Astrocyte (in vitro differentiated cells and primary cell): ENCODE measurements at regions not wholly inside any gene's neighbourhood (a gene's known extent, or its start where the extent isn't known, plus 50 kb on each side); places are given as distances from the start of the nearest gene placed in this dataset.

ENCODE experiments used
- DNase-seq: peaks from one replicate; pipeline ENCODE4 v3.0.0-alpha.2; 2010; ENCODE audit warnings: low read depth
- FAIRE-seq: peaks from 2 replicates; lab custom pipeline; 2011; peaks lifted over from hg19 to GRCh38; lab: Jason Lieb, UNC
- H2AFZ ChIP-seq: 2 replicates; pipeline ENCODE4 v1.6.0; 2012; ENCODE audit warnings: low read depth, low read length, inconsistent platforms
- H3K27ac ChIP-seq: 2 replicates; pipeline ENCODE4 v1.5.1; 2011; ENCODE audit warnings: low read depth, low read length, inconsistent platforms
- H3K27me3 ChIP-seq: 2 replicates; pipeline ENCODE4 v1.6.0; 2011; ENCODE audit warnings: low read length, inconsistent platforms; ENCODE audit not compliant: insufficient read depth
- H3K36me3 ChIP-seq: 2 replicates; pipeline ENCODE4 v1.5.1; 2011; ENCODE audit warnings: low read length, inconsistent platforms; ENCODE audit not compliant: insufficient read depth
- H3K4me1 ChIP-seq: 2 replicates; pipeline ENCODE4 v1.5.1; 2011; ENCODE audit warnings: low read length, inconsistent platforms; ENCODE audit not compliant: insufficient read depth
- H3K4me2 ChIP-seq: 2 replicates; pipeline ENCODE4 v1.6.0; 2012; ENCODE audit warnings: low read length, inconsistent platforms
- H3K4me3 ChIP-seq: 2 replicates; pipeline ENCODE4 v1.5.1; 2011; ENCODE audit warnings: low read depth, mild to moderate bottlenecking, low read length, inconsistent platforms; ENCODE audit not compliant: insufficient read depth
- H3K79me2 ChIP-seq: 2 replicates; pipeline ENCODE4 v1.6.0; 2012; ENCODE audit warnings: mild to moderate bottlenecking, low read length, inconsistent platforms; ENCODE audit not compliant: insufficient read depth
- H3K9ac ChIP-seq: 2 replicates; pipeline ENCODE4 v1.6.0; 2012; ENCODE audit warnings: mild to moderate bottlenecking, low read length, inconsistent platforms
- H3K9me3 ChIP-seq: 2 replicates; pipeline ENCODE4 v1.5.1; 2012; ENCODE audit warnings: low read depth, mild to moderate bottlenecking, low read length, inconsistent platforms; ENCODE audit not compliant: insufficient read depth
- H4K20me1 ChIP-seq: 2 replicates; pipeline ENCODE4 v1.6.0; 2012; ENCODE audit warnings: low read length, inconsistent platforms; ENCODE audit not compliant: insufficient read depth
- H3K27ac Mint-ChIP-seq: one replicate; pipeline ENCODE4 v1.8.0; 2021; ENCODE audit warnings: mild to moderate bottlenecking, mixed read lengths; ENCODE audit not compliant: unreplicated experiment
- H3K27me3 Mint-ChIP-seq: one replicate; pipeline ENCODE4 v1.8.0; 2021; ENCODE audit warnings: low read depth, mixed read lengths; ENCODE audit not compliant: unreplicated experiment
- H3K36me3 Mint-ChIP-seq: one replicate; pipeline ENCODE4 v1.8.0; 2021; ENCODE audit warnings: low read depth, mixed read lengths; ENCODE audit not compliant: unreplicated experiment
- H3K4me1 Mint-ChIP-seq: one replicate; pipeline ENCODE4 v1.8.0; 2021; ENCODE audit warnings: low read depth, mixed read lengths; ENCODE audit not compliant: unreplicated experiment
- H3K4me3 Mint-ChIP-seq: one replicate; pipeline ENCODE4 v1.8.0; 2021; ENCODE audit warnings: mild to moderate bottlenecking, moderate library complexity, mixed read lengths; ENCODE audit not compliant: unreplicated experiment
- H3K9me3 Mint-ChIP-seq: one replicate; pipeline ENCODE4 v1.8.0; 2021; ENCODE audit warnings: mild to moderate bottlenecking, mixed read lengths; ENCODE audit not compliant: unreplicated experiment
- CTCF ChIP-seq: IDR thresholded peaks from 2 replicates; pipeline ENCODE4 v1.5.1; 2011; ENCODE audit warnings: low read depth, mild to moderate bottlenecking, inconsistent platforms, low read length, moderate library complexity; ENCODE audit not compliant: insufficient read depth
- EZH2 ChIP-seq: IDR thresholded peaks from 2 replicates; pipeline ENCODE4 v1.6.1; 2012; ENCODE audit warnings: mild to moderate bottlenecking, low read length, inconsistent platforms; ENCODE audit not compliant: insufficient read depth

GRCh38 chr13:86579662-86580061 is 780.4 kb upstream of the SLITRK6 start:
- Histone ChIP-seq H3K4me2 (no peak overlapping the region), H2AFZ (no peak overlapping the region), H4K20me1 (no peaks in the 10 kb centered on the region), H3K27me3 (no peaks in the 10 kb centered on the region), H3K36me3 (no peaks in the 10 kb centered on the region), H3K27ac (no peak overlapping the region), H3K9me3 (no peaks in the 10 kb centered on the region), H3K4me1 (no peaks in the 10 kb centered on the region), H3K9ac (no peak overlapping the region), H3K79me2 (no peaks in the 10 kb centered on the region), H3K4me3 (no peak overlapping the region)
- H3K4me1 Mint-ChIP-seq, result no peaks in the 10 kb centered on the region
- no peaks in the 10 kb centered on the region for H3K9me3 Mint-ChIP-seq
- no peak for FAIRE-seq
- no peak overlapping the region for H3K27ac Mint-ChIP-seq
- TF ChIP-seq CTCF (no peak), EZH2 (no peak)
- no peaks in the 10 kb centered on the region for H3K36me3 Mint-ChIP-seq
- no peak overlapping the region for H3K4me3 Mint-ChIP-seq
- no peaks in the 10 kb centered on the region for H3K27me3 Mint-ChIP-seq
- DNase-seq, result no peak

- H3K4me2 ChIP-seq, result no peak overlapping the region
- H3K4me3 ChIP-seq, result no peak overlapping the region
- no peaks in the 10 kb centered on the region for H3K4me1 ChIP-seq
- FAIRE-seq (no peak), DNase-seq (peak; percentile 55)
- H3K79me2 ChIP-seq, result no peaks in the 10 kb centered on the region
- no peaks in the 10 kb centered on the region for H3K27me3 ChIP-seq
- no peaks in the 10 kb centered on the region for H3K36me3 ChIP-seq
- H3K9ac ChIP-seq, result no peak overlapping the region
- H3K36me3 Mint-ChIP-seq, result no peaks in the 10 kb centered on the region
- H3K4me1 Mint-ChIP-seq, result peaks cover 4% of the 10 kb centered on the region
- no peak overlapping the region for H3K27ac Mint-ChIP-seq
- TF ChIP-seq CTCF (no peak), EZH2 (no peak)
- no peaks in the 10 kb centered on the region for H3K27me3 Mint-ChIP-seq
- H3K9me3 ChIP-seq, result no peaks in the 10 kb centered on the region
- no peak overlapping the region for H3K4me3 Mint-ChIP-seq
- no peaks in the 10 kb centered on the region for H4K20me1 ChIP-seq
- H3K9me3 Mint-ChIP-seq, result no peaks in the 10 kb centered on the region
- H2AFZ ChIP-seq, result no peak overlapping the region
- H3K27ac ChIP-seq, result no peak overlapping the region
Measured at GRCh38 chr13:86581706-86582105, 782.5 kb upstream of the SLITRK6 start.

GRCh38 chr13:86584301-86584700 is 785.1 kb upstream of the SLITRK6 start:
- H3K4me1 Mint-ChIP-seq, result peaks cover 4% of the 10 kb centered on the region
- no peaks in the 10 kb centered on the region for H3K9me3 Mint-ChIP-seq

More at GRCh38 chr13:86584301-86584700, 785.1 kb upstream of the SLITRK6 start:
- no peaks in the 10 kb centered on the region for H3K36me3 ChIP-seq
- Mint-ChIP-seq H3K36me3 (no peaks in the 10 kb centered on the region), H3K27ac (no peak overlapping the region), H3K27me3 (no peaks in the 10 kb centered on the region), H3K4me3 (no peak overlapping the region)
- no peaks in the 10 kb centered on the region for H3K79me2 ChIP-seq
- no peaks in the 10 kb centered on the region for H4K20me1 ChIP-seq
- no peaks in the 10 kb centered on the region for H3K9me3 ChIP-seq
- H2AFZ ChIP-seq, result no peak overlapping the region
- no peak overlapping the region for H3K27ac ChIP-seq
- no peaks in the 10 kb centered on the region for H3K4me1 ChIP-seq
- TF ChIP-seq EZH2 (no peak), CTCF (no peak)
- no peak overlapping the region for H3K9ac ChIP-seq
- FAIRE-seq (no peak), DNase-seq (no peak)
- H3K4me2 ChIP-seq, result no peak overlapping the region
- H3K4me3 ChIP-seq, result no peak overlapping the region
- H3K27me3 ChIP-seq, result no peaks in the 10 kb centered on the region
